Left renal cortex interstitium (tissue), 4 donors: ENCODE measurements at regions not wholly inside any gene's neighbourhood (a gene's known extent, or its start where the extent isn't known, plus 50 kb on each side); places are given as distances from the start of the nearest gene placed in this dataset.
"Not testable (repeated sequence)": the region's sequence is repeated elsewhere in the genome, so short reads cannot be mapped to it uniquely, and the experiment has no call there.

Experiments used
- DNase-seq, 4 donors: peaks; one replicate each; pipeline ENCODE4 v3.0.0-alpha.2; 2013; ENCODE audit warnings: low read depth in 4 of 4, low spot score in 2 of 4, missing footprints in 1 of 4

DNA sequence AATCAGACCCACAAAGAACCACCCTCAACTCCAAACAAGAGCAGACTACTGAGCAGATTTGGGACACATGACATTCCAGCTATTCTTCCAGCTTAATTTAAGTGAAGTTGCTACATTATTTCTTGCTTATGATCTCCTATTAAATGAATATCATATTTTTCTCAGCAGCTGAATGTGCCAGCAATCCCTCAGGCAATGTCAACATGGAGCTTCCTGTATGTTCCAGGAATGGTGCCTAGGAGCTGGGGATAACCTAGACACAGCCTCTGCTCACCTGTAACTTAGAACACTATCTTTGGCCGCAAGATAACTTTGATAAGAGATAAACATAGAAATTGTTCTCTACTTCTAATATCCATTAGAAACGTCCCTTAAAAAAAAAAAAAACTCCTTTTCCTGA is 274.4 kb upstream of the RASGEF1B start:
- no peak for DNase-seq

DNA sequence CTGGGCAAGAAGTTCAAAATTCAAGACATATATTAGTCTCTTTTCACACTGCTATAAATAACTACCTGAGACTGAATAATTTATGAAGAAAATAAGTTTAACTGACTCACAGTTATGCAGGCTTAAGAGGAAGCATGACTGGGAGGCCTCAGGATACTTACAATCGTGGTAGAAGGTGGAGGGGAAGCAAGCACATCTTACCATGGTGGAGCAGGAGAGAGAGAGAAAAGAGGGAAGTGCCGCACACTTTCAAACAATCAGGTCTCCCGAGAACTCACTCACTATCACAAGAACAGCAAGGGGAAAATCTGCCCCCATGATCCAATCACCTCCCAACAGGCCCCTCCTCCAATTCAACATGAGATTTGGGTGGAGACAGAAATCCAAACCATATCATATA is 273.3 kb upstream of the RASGEF1B start:
- no peak for DNase-seq

DNA sequence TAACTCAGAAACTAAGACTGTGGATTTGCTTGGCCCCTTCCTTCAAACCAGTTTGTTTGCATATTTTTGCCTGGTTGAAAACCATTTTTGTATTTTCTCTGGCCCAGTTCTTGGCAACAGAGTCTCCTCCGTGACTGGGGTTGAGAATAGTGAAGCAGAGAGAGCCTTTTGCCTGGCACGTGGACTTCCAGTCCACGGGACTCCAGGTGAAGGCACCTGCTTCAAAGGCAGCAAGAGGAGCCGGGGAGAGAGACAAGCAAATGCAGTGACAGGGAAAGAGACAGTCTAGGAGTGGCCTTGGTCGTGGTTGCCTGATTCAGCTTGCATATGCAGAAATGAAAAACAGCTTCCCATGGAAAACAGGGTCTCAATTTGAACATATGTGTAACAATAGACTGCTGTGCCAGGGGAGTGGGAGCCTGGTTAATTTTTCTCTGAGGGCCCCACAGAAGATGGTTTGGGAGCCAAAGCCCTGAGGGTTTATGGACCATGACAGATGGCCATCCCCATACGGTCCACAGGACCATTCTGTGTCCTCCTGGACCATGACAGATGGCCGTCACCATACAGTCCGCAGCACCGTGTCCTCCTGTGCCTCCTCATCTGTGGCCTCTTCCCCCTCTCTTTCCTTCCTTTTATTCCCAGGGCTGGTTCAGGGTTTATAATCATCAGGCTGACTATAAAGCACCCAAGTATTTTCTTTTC is 272.2 kb upstream of the RASGEF1B start:
- no peak for DNase-seq

DNA sequence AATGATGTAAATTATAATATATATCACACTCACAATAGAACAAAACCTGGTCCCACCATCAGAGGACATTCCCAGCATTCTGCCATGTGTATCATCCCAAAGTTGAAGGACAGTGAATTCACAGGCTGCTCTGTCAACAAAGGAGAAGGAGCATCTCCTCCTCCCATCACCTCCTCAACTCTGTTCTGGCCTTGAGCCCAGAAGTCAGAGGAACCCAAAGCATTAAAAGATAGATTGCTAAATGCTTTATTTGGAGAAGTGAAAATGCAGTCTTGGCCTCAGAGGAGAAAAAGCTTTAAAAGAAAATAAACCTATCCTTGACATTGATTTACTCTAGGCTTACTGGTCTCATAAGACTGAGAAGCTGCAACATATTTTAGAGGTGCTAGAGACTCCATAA is 268.8 kb upstream of the RASGEF1B start:
- no peak for DNase-seq

DNA sequence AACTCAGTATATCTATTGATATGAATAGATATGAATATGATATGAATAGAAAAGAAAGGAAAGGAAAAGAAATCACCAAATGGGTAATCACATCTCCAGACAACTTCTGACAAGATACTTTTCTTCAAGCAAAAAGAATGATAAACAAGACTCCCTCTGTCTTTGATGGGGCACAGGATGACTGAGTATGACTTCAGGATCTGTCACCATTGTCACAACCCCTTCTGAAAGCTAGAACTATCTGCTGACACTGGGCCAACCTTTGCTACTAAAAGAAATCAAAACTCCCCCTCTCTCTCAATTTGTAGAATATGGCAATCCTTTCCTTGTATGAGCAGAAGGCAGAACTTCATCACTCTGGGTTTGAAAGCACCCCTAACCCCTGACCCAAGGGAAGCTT is 267.2 kb upstream of the RASGEF1B start:
- no peak for DNase-seq

DNA sequence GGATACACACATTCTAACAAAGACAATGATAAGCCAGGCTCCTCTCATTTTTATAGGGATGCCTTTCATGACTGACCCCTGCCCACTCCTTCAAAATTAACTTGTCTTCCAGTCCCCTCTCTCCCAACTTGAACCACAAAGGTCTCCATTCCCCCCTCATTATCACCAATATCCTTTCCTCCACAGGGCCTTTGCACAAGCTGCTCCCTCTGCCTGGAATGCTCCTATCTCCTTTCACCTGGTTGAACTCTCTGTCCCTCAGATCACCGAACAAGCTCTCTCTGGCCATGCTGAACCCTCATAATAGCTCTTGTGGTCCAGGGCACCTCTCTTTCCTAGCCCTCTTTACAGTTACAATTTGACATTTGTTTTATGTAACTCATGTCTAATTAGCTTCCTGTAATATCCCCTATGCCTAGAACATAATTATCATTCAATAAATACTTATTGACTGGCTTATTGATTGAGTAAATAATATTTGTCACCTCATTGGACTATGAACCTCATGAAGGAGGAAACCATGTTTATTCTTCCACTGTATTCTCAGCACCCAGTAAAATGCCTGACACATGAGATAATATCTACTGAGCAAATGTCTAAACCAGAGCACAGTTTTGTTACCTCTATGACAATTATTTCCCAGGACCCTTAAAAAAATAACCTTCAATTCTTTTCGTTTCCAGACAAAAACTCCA is 266.3 kb upstream of the RASGEF1B start:
- no peak for DNase-seq

DNA sequence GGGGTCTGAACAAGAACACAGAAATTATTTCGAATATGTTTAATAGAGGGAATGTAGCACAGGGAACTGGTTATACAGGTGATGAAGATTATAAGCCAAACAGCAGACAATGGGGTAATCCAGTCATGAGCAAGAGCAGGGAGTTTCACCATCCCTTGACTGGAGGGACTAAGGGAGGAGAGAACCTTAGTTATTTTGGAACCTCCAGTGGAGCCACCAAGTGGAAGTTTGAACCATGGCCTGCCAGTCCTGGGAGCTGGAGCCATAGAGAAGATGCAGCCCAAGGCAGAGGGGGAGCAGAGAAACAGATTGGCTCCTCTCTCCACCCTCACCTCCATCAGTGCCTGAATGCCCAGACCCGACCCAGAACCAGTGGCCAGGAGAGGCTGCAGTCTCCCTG is 264.6 kb upstream of the RASGEF1B start:
- DNase-seq = no peak

DNA sequence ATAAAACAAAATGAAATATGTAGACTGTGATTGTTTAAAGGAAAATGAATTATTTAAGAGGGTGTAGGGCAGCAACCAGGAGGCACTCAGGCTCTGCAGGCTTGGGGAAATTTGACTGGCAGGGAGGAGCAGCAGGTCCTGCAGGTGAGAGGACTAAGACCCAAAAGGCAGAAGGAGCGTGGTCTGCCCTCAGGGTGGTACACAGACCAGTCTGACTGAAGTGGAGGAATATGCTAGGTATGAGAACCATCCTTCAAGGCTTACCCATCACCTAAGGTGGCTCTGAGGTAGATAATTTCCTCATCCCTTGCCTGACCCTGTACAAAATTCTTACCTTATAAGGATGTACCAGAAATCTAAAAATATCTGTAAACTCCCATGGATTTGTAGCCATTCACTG is 261.3 kb upstream of the RASGEF1B start:
- no peak for DNase-seq

DNA sequence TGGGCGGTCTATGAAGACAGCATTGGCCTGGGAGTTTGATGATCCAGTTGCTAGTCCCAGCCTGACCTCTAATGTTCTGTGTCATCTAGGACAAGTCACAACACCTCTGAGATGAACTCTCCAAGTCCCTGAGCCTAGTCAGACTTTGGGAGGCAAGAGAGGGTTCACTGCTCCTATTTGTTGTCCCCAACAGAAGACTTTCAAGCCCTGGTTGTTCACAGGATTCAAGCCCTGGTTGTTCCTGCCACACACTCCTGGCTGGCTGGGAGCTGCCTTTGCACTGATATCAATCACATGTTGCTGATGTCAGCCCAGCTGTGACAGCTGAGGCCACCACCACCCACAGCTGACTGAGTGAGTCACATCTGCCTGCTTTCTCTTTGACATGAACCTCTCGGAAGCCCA is 253.2 kb upstream of the RASGEF1B start:
- no peak for DNase-seq

DNA sequence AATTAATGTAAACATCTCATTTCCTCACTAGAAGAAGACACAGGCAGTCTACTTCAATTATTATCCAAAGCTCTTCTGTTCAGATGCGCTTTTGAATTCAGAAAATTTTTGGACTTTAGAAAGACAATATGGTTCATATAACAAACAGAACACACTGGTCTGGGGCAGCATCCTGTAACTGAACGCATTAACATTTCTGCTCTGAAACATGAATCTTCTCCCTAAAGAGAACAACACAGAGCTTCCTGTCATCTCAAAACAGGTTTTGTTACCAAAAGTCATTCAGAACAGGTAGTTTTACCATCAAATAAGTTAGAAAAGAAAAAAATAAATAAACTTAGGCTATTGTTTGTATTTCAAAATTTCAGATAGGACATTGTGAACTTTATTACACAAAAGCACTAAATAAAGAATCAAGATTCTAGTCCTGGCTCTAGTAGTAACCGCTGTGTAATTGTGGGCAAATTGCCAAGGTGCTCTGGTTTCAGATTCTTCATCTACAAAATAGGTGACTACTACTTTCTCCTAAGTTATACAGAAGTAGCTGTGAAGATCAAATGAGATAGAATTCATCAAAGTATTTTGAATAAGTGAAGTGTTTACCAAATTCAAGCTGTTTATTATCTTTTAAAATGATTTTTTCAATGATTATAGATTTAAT is 252.3 kb upstream of the RASGEF1B start:
- DNase-seq = no peak

DNA sequence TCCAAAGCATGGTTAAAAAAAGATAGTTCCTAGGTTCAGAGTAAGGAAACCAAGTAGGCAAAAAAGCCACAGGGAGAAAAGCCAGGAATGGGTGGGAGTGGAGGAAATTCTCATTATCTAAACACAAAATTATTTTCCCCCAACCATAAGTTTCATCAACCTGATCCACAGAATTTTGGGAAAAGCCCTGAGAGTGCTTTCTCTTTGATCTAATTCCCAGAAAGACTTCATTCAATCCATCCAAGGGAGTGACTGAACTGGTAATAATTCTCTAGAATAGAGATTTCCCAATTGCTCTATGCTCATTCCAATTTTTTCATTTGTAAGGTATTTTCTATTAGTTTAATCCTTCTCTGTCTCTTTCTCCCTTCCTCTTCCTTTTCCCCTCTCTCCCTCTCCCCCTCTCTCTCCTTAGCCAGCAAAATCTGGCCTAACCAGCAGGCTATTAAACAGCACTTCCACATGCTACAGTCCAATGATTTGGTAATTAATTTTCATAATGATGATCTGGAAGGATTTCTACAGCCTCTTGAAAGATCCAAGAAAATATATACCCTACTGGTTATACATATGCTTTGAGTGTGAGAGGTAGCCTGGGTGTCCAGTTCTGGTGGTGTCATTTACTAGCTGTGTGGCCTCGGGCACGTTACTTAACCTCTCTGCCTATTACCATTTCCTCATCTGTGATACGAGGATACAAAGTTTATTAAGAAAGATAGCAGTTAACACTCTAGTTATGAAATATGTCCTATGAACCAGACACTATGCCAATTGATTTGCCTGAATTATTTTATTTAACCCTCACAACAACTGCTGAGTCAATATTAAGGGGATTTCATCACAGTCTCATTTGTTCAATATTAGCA is 251.5 kb upstream of the RASGEF1B start:
- DNase-seq = no peak

DNA sequence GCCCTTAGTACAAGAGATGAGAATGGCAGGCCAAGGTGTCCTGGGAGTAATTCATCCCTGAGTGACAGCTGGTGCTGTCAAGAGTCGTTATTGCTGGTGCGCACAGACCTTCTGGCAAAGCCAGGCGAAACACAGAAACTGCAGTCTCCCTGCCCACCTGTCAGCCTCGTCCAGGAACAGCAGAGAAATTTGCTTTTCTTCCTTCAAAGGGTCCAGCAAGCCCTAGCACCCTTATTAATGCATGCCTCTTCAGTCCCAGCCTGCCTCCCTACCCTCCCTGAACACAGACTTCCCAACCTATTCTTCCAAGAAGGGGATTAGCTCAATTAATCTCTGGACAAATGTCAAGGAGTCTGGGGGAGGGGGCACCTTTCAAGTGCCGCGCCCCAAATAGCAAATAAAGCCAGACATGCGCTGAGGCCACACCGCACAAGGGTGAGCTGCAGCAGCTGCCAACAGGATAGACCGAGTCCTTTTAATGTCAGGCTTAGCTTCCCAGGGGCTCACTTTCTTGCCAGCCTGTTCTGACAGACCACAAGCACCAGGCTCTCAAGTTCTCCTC is 250.7 kb upstream of the RASGEF1B start:
- DNase-seq = no peak

DNA sequence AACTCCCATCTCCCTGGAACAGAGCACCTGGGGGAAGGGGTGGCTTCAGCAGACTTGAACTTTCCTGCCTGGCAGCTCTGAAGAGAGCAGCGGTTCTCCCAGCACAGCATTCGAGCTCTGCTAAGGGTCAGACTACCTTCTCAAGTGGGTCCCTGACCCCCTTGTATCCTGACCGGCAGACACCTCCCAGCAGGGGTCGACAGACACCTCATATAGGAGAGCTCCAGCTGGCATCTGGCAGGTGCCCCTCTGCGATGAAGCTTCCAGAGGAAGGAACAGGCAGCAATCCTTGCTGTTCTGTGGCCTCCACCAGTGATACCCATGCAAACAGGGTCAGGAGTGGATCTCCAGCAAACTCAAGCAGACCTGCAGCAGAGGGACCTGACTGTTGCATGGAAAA is 244.1 kb upstream of the RASGEF1B start:
- no peak for DNase-seq

DNA sequence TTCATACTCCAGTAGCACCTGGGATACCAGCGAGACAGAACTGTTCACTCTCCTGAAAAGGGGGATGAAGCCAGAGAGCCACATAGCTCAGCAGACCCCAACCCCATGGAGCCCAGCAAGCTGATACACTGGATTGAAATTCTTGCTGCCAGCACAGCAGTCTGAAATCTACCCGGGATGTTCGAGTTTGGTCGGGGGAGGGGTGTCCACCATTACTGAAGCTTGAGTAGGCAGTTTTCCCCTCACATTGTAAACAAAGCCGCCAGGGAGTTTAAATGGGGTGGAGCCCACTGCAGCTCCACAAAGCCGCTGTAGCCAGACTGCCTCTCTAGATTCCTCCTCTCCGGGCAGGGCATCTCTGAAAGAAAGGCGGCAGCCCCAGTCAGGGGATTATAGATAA is 243.7 kb upstream of the RASGEF1B start:
- not testable (repeated sequence) for DNase-seq

DNA sequence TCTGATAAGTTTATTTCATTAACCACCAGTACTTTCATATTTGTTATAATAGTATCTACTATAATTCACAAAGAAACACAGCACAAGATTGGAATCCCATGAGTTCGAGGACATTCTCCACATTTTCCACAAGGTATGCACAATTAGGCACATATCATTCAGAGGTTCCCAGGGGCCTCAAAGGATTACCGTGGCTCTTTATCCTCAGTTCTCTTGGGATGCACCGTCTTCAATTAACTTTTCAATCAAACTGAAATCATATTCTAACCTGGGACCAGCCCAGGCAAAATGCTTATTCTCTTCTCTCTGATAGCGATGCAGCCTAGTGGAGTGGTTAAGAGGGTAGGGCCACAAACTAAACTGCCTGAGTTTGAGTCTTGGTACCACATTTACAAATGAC is 242.6 kb upstream of the RASGEF1B start:
- DNase-seq = no peak

DNA sequence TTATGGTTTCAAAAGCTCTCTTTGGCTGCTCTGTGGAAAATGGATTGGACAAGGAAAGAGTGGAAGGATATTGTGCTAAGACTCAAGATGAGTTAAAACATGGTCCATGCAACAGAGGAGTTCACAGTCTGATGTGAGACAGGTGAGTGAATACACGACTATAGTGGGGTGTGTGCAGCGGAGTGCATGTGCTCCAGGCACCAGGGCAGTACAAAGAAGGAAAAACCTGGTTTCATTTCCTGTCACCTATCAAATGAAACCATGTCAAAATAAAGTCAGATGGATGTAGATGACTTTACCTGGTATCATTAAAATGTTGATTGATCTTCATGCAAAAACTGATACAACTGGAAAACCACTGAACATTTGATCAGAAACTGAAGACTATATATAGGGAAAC is 241.0 kb upstream of the RASGEF1B start:
- DNase-seq = no peak

DNA sequence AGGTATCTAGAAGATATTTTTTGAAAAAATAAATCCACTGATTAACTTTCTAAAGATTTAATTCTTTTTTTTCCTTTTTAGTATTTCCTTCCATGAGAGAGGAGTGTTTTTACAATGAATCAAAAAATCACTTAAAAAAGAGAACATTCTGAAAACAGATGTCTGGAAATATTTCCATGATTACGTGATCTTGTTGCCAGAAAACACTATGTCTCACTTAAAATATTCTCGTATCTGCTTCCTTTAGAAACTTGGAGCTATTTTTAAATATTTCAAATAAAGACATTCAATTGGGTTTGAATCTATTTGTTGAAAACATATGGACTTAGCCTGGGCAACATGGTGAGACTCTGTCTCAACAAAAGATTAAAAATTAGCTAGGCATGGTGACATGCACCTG is 232.8 kb upstream of the RASGEF1B start:
- DNase-seq = no peak

DNA sequence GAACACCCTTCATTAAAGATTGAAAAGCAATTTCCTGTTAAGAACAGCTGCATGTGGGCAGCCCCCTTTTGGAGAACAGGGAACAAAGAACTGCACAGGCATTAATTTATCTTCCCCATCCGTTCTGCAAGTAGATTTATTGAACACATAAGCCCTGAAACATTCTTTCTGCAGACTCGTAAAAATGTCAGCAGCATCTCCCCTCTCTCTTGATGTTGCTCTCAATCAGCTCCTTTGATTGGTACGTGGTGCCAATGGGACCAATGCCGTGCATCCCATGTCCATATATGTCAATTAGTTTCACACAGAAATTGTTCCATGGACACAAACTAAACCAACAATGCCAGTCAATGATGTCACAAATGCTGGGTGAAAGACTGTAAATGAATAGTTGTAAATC is 228.5 kb upstream of the RASGEF1B start:
- DNase-seq = no peak

DNA sequence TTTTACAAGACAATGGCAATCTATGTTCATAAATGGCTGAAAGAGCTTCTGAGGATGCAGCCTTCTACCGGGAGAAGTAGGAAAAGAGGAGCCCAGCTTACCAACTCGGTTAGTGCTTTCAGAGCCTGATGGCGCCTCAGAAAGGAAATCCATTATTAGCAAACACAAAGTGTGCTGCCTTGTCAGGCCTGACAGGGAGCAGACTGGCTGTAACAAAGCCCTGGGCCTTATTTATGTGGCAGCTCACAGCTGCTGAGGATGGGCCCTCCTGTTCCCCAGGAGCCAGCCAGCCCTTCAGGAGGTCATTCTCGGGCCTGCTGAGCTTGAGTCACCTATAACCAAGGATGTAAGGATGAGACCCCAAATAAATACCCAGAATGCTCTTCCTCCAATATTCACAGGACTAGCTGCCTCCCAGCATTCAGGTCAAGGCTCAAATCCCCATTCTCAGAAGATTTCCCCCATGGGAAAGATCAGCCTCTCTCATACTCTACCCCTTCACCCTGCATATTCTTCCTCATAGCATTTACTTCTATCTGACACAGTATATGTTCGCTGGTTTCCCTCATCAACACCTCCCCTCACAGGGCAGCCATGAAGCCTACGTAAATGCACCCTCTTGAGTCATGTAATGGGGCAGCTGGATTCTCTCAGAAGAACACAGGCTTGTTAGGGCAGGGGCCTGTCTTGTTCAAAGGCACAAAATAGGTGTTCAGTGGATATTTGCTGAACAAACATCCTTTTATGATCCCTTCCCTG is 227.0 kb upstream of the RASGEF1B start:
- DNase-seq = no peak
